Activated T-cell treated with anti-CD3 and anti-CD28 coated beads, Interleukin-2, amount 50 U/mL, for 72 hours (primary cell): ENCODE measurements at regions not wholly inside any gene's neighbourhood (a gene's known extent, or its start where the extent isn't known, plus 50 kb on each side); places are given as distances from the start of the nearest gene placed in this dataset.

ENCODE experiments used
- ATAC-seq, 2 donors: fragments of 150-1000 bp; cut with Tn5 transposase; replicated peaks in 1 of 2; 2 replicates each; pipeline ENCODE4 v1.10.0; 2021; ENCODE audit warnings: moderate library complexity in 2 of 2, mild to moderate bottlenecking in 1 of 2
- DNase-seq, 2 donors: peaks; one replicate each; pipeline ENCODE4 v3.0.0; 2021 to 2022; ENCODE audit warnings: mixed read lengths in 1 of 2
- H3K27ac Mint-ChIP-seq: one replicate; pipeline ENCODE4 v1.8.0; 2022; ENCODE audit warnings: mild to moderate bottlenecking, moderate library complexity, mixed read lengths
- H3K27me3 Mint-ChIP-seq: one replicate; pipeline ENCODE4 v1.8.0; 2022; ENCODE audit warnings: low read depth, mixed read lengths
- H3K36me3 Mint-ChIP-seq, 2 donors: one replicate each; pipeline ENCODE4 v1.8.0; 2022; ENCODE audit warnings: mixed read lengths in 2 of 2, mild to moderate bottlenecking in 1 of 2; ENCODE audit not compliant: insufficient read depth in 2 of 2
- H3K4me1 Mint-ChIP-seq: one replicate; pipeline ENCODE4 v1.8.0; 2022; ENCODE audit warnings: low read depth, mixed read lengths
- H3K4me3 Mint-ChIP-seq, 2 donors: one replicate each; pipeline ENCODE4 v1.8.0; 2022; ENCODE audit warnings: mild to moderate bottlenecking in 2 of 2, mixed read lengths in 2 of 2, moderate library complexity in 2 of 2
- H3K9me3 Mint-ChIP-seq, 2 donors: one replicate each; pipeline ENCODE4 v1.8.0; 2022; ENCODE audit warnings: mixed read lengths in 2 of 2

DNA sequence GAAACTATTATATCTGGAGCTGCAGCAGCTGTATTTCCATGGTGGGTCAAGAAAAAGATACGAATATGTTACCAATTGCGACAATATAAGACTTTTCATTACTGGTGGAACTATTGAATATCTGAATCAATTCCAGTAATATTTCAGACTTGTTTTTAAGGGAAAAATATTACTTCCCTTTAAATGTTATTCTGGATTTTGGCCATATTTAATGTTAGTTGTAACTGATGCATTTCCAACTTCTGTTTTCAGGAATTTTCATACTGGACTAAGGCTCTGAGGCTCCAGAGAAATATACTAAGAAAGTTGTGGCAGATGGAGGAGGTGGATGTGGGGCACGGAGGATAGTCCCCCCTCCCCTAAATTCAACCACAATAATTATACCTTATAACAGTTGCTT, 555.2 kb upstream of the SETBP1 start:
- no peaks in the 10 kb centered on the region for H3K9me3 Mint-ChIP-seq
- H3K36me3 Mint-ChIP-seq: no peaks in the 10 kb centered on the region
- no peak for DNase-seq
- no peak overlapping the region for H3K27ac Mint-ChIP-seq
- no peaks in the 10 kb centered on the region for H3K27me3 Mint-ChIP-seq
- ATAC-seq: no peak
- no peak overlapping the region for H3K4me3 Mint-ChIP-seq
- no peaks in the 10 kb centered on the region for H3K4me1 Mint-ChIP-seq

DNA sequence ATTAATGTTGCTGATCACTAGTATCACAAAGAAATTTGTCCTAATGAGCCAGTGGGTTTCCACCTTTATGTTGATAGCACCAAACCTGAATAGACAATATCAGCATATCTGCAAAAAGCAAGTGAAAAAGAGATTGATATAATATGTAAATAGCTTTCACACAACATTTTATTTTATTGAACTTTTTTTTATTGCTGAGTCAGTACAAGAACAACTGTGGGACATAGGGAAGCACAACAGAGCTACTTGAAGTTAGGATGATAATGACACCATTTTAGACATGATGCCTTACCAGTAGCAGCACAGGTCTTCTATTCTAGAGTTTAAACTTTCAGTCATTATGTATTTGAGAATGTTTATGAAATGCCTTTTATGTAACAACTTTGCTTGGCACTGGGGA, 554.1 kb upstream of the SETBP1 start:
- Mint-ChIP-seq H3K27ac (no peak overlapping the region), H3K4me1 (no peaks in the 10 kb centered on the region), H3K9me3 (no peaks in the 10 kb centered on the region), H3K27me3 (no peaks in the 10 kb centered on the region), H3K4me3 (no peak overlapping the region), H3K36me3 (no peaks in the 10 kb centered on the region)
- no peak for DNase-seq
- ATAC-seq: no peak

DNA sequence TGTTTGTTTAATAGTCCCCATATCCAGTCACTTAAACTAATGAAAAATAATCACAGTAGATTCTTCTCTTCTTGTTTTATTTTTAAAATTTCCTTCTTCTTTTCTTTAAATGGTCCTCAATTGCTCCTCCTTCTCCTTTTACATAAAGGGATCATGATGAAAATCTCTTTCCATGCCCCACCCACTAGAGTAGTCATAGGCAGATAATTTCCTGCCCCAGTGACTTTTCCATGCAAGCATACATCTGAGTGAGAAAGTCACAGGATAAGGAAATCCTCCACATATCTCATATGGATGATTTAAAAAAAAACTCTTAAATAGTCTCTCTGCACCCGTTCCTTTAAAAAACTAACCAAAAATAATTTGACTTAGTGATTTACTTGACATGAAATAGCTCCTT, 552.3 kb upstream of the SETBP1 start:
- no peak for ATAC-seq

DNA sequence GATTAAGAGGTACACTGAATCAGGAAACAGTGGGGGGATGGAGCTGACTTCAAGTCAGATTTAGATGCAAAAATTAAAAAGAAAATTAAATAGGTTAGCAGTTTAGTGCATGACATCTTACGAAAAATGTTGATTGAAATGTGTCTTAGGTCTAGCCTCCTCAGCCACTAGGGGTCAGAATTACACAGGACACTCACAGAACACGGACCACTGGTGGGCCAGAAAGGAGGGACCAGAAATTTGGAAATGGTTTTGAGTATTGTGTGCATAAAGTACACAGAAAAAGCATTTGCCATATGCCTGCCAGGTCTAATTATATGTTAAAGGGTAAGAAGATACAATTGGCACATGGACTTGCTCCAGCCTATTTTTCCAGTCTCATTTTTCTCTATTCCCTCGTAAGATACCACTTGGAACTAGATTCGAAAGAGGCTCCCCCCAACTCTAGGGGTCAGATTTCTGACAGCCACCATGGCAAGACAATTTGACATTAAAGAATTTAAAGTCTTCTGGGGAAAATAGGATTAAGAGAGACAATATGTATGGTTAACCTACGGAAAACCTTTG, 550.2 kb upstream of the SETBP1 start:
- Mint-ChIP-seq H3K36me3 (peaks cover 0 to 3% of the 10 kb centered on the region in 2 donors), H3K4me3 (no peak overlapping the region), H3K9me3 (peaks cover 0 to 4% of the 10 kb centered on the region in 2 donors), H3K27me3 (peaks cover 6% of the 10 kb centered on the region), H3K27ac (no peak overlapping the region), H3K4me1 (no peaks in the 10 kb centered on the region)
- DNase-seq (peak; percentile 1 to 3), ATAC-seq (no peak)

More for the DNA sequence above, 552.3 kb upstream of the SETBP1 start:
- no peaks in the 10 kb centered on the region for H3K4me1 Mint-ChIP-seq
- H3K27me3 Mint-ChIP-seq: no peaks in the 10 kb centered on the region
- no peak for DNase-seq
- no peaks in the 10 kb centered on the region for H3K36me3 Mint-ChIP-seq
- H3K4me3 Mint-ChIP-seq: no peak overlapping the region
- H3K9me3 Mint-ChIP-seq: no peaks in the 10 kb centered on the region
- H3K27ac Mint-ChIP-seq: no peak overlapping the region

DNA sequence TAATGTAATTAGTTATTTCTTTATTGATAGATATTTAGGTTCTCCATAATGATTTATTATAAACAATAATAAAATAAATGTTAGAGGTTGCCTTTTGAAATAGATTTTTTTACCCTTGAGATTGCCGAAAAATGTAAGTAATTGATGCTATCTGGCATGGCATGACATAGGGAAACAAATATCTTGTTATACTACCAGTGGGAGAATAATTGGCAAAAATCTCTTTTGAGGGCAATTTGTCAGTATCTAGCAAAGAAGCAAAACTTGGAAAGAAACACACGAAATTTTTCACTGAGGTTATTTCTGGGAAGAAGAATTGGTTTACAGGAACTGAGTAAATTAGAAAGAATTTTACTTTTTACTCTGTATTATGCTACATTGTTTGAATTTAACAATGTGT, 547.2 kb upstream of the SETBP1 start:
- ATAC-seq (no peak), DNase-seq (no peak)
- H3K27ac Mint-ChIP-seq: no peak overlapping the region
- H3K4me3 Mint-ChIP-seq: no peak overlapping the region
- H3K27me3 Mint-ChIP-seq: peaks cover 6% of the 10 kb centered on the region
- peaks cover 0 to 3% of the 10 kb centered on the region in 2 donors for H3K36me3 Mint-ChIP-seq
- no peaks in the 10 kb centered on the region for H3K4me1 Mint-ChIP-seq
- peaks cover 0 to 4% of the 10 kb centered on the region in 2 donors for H3K9me3 Mint-ChIP-seq

DNA sequence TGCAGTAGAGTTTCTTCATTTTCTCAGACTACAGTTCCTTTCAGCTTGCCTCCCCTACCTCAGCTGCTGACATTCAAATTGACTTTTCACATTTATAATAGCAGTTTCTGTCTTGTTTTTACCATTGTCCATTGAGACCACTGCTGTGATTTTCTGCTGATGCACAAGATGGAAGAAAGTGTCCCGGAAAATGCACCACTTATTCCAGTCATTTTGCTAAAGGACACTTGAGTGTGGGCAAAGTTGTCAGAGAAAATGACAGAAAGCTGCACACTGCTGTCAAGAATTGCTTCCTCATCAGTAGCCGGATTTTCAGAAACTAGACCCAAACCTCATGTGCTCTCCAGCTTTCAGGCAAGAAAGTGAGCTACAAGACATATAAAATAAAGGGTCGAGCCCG, 546.2 kb upstream of the SETBP1 start:
- DNase-seq (no peak), ATAC-seq (no peak)
- no peak overlapping the region for H3K27ac Mint-ChIP-seq
- H3K4me1 Mint-ChIP-seq: no peaks in the 10 kb centered on the region
- H3K27me3 Mint-ChIP-seq: peaks cover 6% of the 10 kb centered on the region
- peaks cover 0 to 3% of the 10 kb centered on the region in 2 donors for H3K36me3 Mint-ChIP-seq
- peaks cover 0 to 4% of the 10 kb centered on the region in 2 donors for H3K9me3 Mint-ChIP-seq
- no peak overlapping the region for H3K4me3 Mint-ChIP-seq

DNA sequence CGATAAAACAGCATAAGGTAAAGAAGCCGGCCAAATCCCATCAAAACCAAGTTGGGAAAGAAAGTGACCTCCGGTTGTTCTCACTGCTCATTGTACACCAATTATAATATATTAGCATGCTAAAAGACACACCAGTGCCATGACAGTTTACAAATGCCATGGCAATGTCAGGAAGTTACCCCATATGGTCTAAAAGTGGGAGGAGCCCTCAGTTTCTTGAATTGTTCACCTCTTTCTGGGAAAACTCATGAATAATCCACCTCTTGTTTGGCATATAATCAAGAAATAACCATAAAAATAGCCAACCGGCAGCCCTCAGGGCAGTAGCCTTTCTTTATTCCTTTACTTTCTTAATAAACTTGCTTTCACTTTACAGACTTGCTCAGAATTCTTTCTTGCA, 544.9 kb upstream of the SETBP1 start:
- ATAC-seq (no peak), DNase-seq (no peak)
- peaks cover 0 to 4% of the 10 kb centered on the region in 2 donors for H3K9me3 Mint-ChIP-seq
- no peak overlapping the region for H3K27ac Mint-ChIP-seq
- peaks cover 0 to 3% of the 10 kb centered on the region in 2 donors for H3K36me3 Mint-ChIP-seq
- no peaks in the 10 kb centered on the region for H3K4me1 Mint-ChIP-seq
- peaks cover 6% of the 10 kb centered on the region for H3K27me3 Mint-ChIP-seq
- no peak overlapping the region for H3K4me3 Mint-ChIP-seq

DNA sequence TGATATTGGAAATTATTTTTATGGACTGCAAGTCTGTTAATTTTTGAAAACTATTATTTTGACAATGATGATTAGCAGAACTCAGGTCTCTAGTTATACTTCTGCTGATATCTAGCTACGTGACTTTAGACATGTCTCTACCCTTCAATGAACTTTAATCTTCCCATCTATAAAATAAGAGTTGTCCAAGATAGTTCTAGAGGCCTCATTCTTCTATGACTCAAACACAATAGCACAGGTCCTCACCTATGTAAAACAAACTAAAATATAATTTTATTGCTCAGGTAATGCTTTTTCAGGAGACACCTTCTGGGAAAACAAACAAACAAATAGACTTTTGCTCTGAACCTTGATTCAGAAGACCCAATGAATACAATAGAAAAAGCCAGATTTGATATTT, 544.4 kb upstream of the SETBP1 start:
- H3K9me3 Mint-ChIP-seq: peaks cover 0 to 4% of the 10 kb centered on the region in 2 donors
- H3K27me3 Mint-ChIP-seq: peaks cover 6% of the 10 kb centered on the region
- no peak for DNase-seq
- H3K27ac Mint-ChIP-seq: no peak overlapping the region
- no peaks in the 10 kb centered on the region for H3K4me1 Mint-ChIP-seq
- no peak overlapping the region for H3K4me3 Mint-ChIP-seq
- ATAC-seq: no peak
- peaks cover 0 to 3% of the 10 kb centered on the region in 2 donors for H3K36me3 Mint-ChIP-seq

DNA sequence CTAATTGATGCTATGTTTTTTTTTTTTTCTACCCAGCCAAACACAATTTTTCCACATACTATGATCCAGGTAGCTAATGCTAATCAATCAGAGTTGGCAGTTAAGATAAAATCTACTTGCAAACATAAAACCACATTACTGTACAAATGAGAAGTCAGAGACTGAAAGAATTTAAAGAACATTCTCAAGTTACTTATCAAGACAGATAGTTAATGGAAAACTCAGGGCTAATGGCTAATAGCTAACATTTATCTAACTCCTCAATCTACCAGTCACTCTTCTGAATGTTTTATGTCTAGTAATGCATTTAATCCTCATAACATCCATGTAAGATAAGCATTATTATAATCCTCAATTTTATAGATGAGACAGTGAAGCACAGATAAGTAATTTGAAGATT, 537.6 kb upstream of the SETBP1 start:
- DNase-seq (no peak), ATAC-seq (no peak)
- no peak overlapping the region for H3K4me3 Mint-ChIP-seq

DNA sequence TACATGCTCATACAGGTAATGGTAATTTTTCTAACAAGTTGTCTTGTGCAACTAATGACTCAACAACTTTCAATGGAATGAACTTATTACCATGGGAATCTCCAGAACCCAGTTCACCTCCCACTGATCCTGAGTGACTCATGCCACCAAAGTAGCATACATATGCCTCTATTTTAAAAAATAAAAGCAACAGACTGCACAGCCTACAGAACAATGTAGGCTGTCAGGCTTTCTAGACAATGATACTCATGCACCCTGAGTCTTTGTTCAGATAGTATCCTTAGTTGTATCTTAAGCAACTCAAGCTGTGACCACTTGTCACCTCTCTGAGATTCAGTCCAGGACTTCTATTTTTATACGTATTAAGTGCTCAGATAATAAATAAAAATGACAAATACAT, 531.0 kb upstream of the SETBP1 start:
- Mint-ChIP-seq H3K27me3 (no peaks in the 10 kb centered on the region), H3K4me3 (no peak overlapping the region), H3K4me1 (no peaks in the 10 kb centered on the region), H3K9me3 (peaks cover 0 to 2% of the 10 kb centered on the region in 2 donors), H3K27ac (no peak overlapping the region), H3K36me3 (no peaks in the 10 kb centered on the region)
- ATAC-seq (no peak), DNase-seq (no peak)

More for the DNA sequence above, 537.6 kb upstream of the SETBP1 start:
- H3K36me3 Mint-ChIP-seq: no peaks in the 10 kb centered on the region
- no peak overlapping the region for H3K27ac Mint-ChIP-seq
- H3K27me3 Mint-ChIP-seq: no peaks in the 10 kb centered on the region
- H3K4me1 Mint-ChIP-seq: no peaks in the 10 kb centered on the region
- peaks cover 0 to 3% of the 10 kb centered on the region in 2 donors for H3K9me3 Mint-ChIP-seq

DNA sequence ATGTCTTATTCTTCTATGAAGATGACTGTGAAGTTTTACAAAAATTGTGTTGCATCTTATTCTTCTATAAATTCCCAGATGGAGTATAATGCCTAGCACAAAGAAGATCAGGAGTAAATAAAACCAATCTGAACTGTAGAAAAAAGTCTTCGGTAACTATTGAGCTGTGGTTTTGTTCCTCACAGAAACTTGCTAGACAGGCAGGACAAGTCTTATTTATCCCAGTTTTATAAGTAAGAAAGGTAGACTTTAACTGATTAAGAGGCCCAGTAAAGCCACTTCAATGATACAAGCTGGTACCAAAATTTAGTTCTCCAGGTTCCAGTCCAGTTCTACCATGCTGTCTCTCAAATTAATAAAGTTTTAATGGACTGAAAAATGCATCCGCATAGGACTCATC, 526.7 kb upstream of the SETBP1 start:
- DNase-seq: no peak
- Mint-ChIP-seq H3K4me3 (no peak overlapping the region), H3K9me3 (peaks cover 0 to 3% of the 10 kb centered on the region in 2 donors), H3K27me3 (no peaks in the 10 kb centered on the region), H3K27ac (no peak overlapping the region), H3K36me3 (no peaks in the 10 kb centered on the region), H3K4me1 (no peaks in the 10 kb centered on the region)
- no peak for ATAC-seq

DNA sequence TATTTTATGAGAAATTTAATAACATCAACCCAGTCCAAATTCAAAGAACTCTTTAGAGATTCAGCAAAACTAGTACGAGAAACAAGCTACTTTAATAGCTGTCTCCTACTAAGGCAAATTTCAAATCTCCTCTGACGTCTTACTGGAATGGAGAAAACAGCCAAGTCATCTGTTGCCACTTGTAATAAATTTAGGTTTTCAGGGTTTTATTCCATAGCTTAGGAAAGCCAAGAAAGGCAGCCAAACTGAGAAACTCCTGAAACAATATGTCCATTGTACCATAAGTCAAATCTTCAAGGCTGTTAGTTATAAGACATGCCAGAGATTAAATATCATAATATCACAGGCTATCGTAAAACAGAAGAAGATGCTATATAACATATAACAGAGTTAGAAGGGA, 524.6 kb upstream of the SETBP1 start:
- ATAC-seq (no peak), DNase-seq (no peak)
- no peaks in the 10 kb centered on the region for H3K36me3 Mint-ChIP-seq
- H3K9me3 Mint-ChIP-seq: peaks cover 0 to 3% of the 10 kb centered on the region in 2 donors
- H3K4me1 Mint-ChIP-seq: no peaks in the 10 kb centered on the region
- H3K4me3 Mint-ChIP-seq: no peak overlapping the region
- H3K27ac Mint-ChIP-seq: no peak overlapping the region
- H3K27me3 Mint-ChIP-seq: no peaks in the 10 kb centered on the region

DNA sequence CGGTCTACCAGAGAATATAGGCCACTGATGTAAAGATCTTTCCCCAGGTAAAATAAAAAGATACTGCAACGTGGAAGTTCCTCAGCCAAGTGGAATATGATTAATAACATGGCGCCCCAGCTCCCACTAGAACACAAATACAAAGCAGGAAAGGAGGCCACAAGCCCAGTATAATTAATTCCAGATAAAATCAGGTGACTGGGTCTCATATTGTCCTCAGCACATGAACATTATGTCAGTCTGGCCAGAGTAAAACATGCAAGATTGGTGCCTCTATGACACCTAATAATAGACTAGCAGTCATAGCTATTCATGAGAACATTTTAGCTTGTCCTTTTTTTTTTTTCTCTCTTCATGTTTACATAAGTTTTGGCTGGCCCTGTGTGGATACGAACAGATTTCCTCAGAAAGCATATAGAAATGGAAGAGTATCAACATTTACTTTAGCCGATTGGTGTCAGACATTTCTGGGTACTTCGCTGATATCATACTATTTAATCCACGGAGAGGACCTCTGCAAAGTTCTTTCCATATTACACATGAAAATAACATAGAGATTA, 523.8 kb upstream of the SETBP1 start:
- Mint-ChIP-seq H3K9me3 (peaks cover 2 to 3% of the 10 kb centered on the region in 2 donors), H3K36me3 (no peaks in the 10 kb centered on the region), H3K4me3 (no peak overlapping the region), H3K4me1 (no peaks in the 10 kb centered on the region), H3K27me3 (no peaks in the 10 kb centered on the region), H3K27ac (no peak overlapping the region)
- DNase-seq (no peak), ATAC-seq (no peak)

DNA sequence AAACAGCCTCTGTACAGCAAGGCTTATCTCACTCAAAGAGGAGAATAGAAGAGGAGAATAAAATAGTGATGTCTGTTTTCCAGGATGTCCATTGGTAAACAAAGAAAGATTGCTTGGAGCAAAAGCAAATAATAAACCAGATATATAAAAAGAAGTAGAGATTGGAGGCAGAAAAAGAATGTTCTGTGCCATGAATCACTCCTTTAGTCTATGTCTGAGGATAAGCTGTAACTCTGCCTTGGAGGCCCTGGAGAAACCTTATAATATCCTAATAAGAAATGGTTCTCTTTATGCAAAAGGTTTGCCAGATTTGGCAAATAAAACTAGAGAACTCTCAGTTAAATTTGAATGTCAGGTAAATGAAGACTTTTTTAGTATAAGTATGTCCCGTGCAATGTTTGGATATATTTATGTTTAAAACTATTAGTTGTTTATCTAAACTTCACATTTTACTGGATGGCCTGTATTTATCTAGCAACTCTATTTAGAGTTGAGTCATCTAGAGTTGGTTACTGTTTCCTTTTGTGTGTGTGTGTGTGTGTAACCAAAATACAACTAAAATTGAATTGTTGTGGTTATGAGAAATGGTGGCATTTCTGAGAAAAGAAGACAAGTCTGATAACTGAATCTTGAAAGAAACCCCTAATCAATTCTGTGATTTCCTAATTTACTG, 510.3 kb upstream of the SETBP1 start:
- peaks cover 1 to 2% of the 10 kb centered on the region in 2 donors for H3K9me3 Mint-ChIP-seq
- no peaks in the 10 kb centered on the region for H3K4me1 Mint-ChIP-seq
- ATAC-seq: no peak
- no peaks in the 10 kb centered on the region for H3K27me3 Mint-ChIP-seq
- no peak overlapping the region for H3K27ac Mint-ChIP-seq
- DNase-seq: no peak
- peaks cover 1% of the 10 kb centered on the region in 2 donors for H3K36me3 Mint-ChIP-seq
- no peak overlapping the region for H3K4me3 Mint-ChIP-seq
